GM12878 (cell line): ENCODE measurements at regions not wholly inside any gene's neighbourhood (a gene's known extent, or its start where the extent isn't known, plus 50 kb on each side); places are given as distances from the start of the nearest gene placed in this dataset.

ENCODE experiments used
- ATAC-seq: fragments of 200-7000 bp; cut with Tn5 transposase; 3 replicates; pipeline ENCODE4 v1.9.1; 2020; ENCODE audit warnings: mild to moderate bottlenecking, moderate library complexity
- BruUV-seq: library from RNA; stranded (reverse); fragments of 400-500 nt; replicated peaks from 2 replicates; lab custom pipeline; 2021; lab: Mats Ljungman, UMichigan
- CTCF ChIA-PET: fragments of 300-600 bp; sonication (Branson Sonifier 250); formaldehyde crosslinking; extraction: SDS; loops from one replicate; lab custom pipeline; 2021; ENCODE audit warnings: inconsistent platforms; lab: Yijun Ruan, JAX
- POLR2A ChIA-PET: fragments of 350-600 bp; formaldehyde crosslinking; extraction: SDS; loops from one replicate; lab custom pipeline; 2021; ENCODE audit warnings: inconsistent platforms; lab: Charles Lee
- RAD21 ChIA-PET: fragments of 300-600 bp; sonication (Branson Sonifier 250); formaldehyde crosslinking; loops from one replicate; lab custom pipeline; 2023; ENCODE audit warnings: antibody characterized with exemption; ENCODE audit not compliant: unreplicated experiment; lab: Charles Lee
- SMC1A ChIA-PET: fragments of 300-600 bp; sonication (Branson Sonifier 250); formaldehyde crosslinking; loops from one replicate; lab custom pipeline; 2023; ENCODE audit not compliant: unreplicated experiment, uncharacterized antibody; lab: Charles Lee
- DNase-seq: peaks from one replicate; pipeline ENCODE4 v3.0.0-alpha.2; 2011; ENCODE audit warnings: low read depth, low spot score
- FAIRE-seq: peaks from 3 replicates; lab custom pipeline; 2011; peaks lifted over from hg19 to GRCh38; lab: Jason Lieb, UNC
- H2AFZ ChIP-seq: 2 replicates; pipeline ENCODE4 v1.6.0; 2011; ENCODE audit warnings: low read depth, low read length, control low read depth; ENCODE audit not compliant: control insufficient read depth
- H3K27ac ChIP-seq: 2 replicates; pipeline ENCODE4 v1.5.1; 2011; ENCODE audit warnings: control low read depth; ENCODE audit not compliant: control insufficient read depth, insufficient read depth
- H3K27me3 ChIP-seq, 2 experiments: replicated peaks in 1 of 2; 2 replicates each; pipeline versions ENCODE4 v1.6.0 to v1.6.1; 2011; ENCODE audit warnings: low read length in 1 of 2; ENCODE audit not compliant: control insufficient read depth in 2 of 2, insufficient read depth in 2 of 2
- H3K36me3 ChIP-seq, 2 experiments: 2 replicates each; pipeline ENCODE4 v1.5.1; 2011; ENCODE audit warnings: low read length in 1 of 2; ENCODE audit not compliant: control insufficient read depth in 2 of 2, insufficient read depth in 2 of 2
- H3K4me1 ChIP-seq: 2 replicates; pipeline ENCODE4 v1.6.1; 2011; ENCODE audit warnings: mild to moderate bottlenecking, low read length, moderate library complexity, mixed read lengths; ENCODE audit not compliant: control insufficient read depth, insufficient read depth
- H3K4me2 ChIP-seq: 2 replicates; pipeline ENCODE4 v1.6.0; 2011; ENCODE audit warnings: control low read depth; ENCODE audit not compliant: control insufficient read depth, insufficient read depth
- H3K4me3 ChIP-seq: fragments of 200-600 bp; sonication (generic); 2 replicates; pipeline ENCODE4 v1.5.1; 2016
- H3K79me2 ChIP-seq: 2 replicates; pipeline ENCODE4 v1.6.0; 2011; ENCODE audit warnings: low read length; ENCODE audit not compliant: control insufficient read depth, insufficient read depth
- H3K9ac ChIP-seq: 2 replicates; pipeline ENCODE4 v1.8.0; 2011; ENCODE audit warnings: low read length, control low read depth, mixed read lengths; ENCODE audit not compliant: control insufficient read depth, insufficient read depth
- H3K9me3 ChIP-seq: replicated peaks from 3 replicates; pipeline ENCODE4 v1.5.1; 2011; ENCODE audit warnings: mild to moderate bottlenecking, low read length; ENCODE audit not compliant: control insufficient read depth, insufficient read depth
- H4K20me1 ChIP-seq: 2 replicates; pipeline ENCODE4 v1.6.0; 2011; ENCODE audit not compliant: control insufficient read depth, insufficient read depth
- CBFB ChIP-seq: IDR thresholded peaks from 2 replicates; pipeline ENCODE4 v1.6.1; 2016; ENCODE audit warnings: antibody characterized with exemption, low read depth
- CEBPB ChIP-seq, 2 experiments: fragments of 150-350 bp in 1 of 2; IDR thresholded peaks; 2 replicates each; pipeline ENCODE4 v1.6.1; 2012 to 2014; ENCODE audit warnings: low read depth in 2 of 2, low read length in 2 of 2, borderline replicate concordance in 1 of 2, inconsistent platforms in 1 of 2
- CHD2 ChIP-seq: IDR thresholded peaks from 2 replicates; pipeline ENCODE4 v1.6.1; 2011; ENCODE audit warnings: low read depth, low read length, improper control_type of control experiment, borderline replicate concordance
- ESRRA ChIP-seq: IDR thresholded peaks from 2 replicates; pipeline ENCODE4 v1.6.1; 2012; ENCODE audit warnings: mild to moderate bottlenecking, low read length, improper control_type of control experiment
- IRF4 ChIP-seq: IDR thresholded peaks from 2 replicates; pipeline ENCODE4 v1.6.1; 2011; ENCODE audit warnings: low read depth, low read length
- JUNB ChIP-seq: IDR thresholded peaks from 2 replicates; pipeline ENCODE4 v1.6.1; 2016; ENCODE audit warnings: antibody characterized with exemption, mild to moderate bottlenecking
- KLF5 ChIP-seq: fragments of 450-650 bp; IDR thresholded peaks from 2 replicates; pipeline ENCODE4 v1.6.1; 2014; ENCODE audit warnings: mild to moderate bottlenecking; ENCODE audit not compliant: partially characterized antibody
- NR2C1 ChIP-seq: fragments of 450-650 bp; IDR thresholded peaks from 2 replicates; pipeline ENCODE4 v1.6.1; 2017; ENCODE audit warnings: antibody characterized with exemption, mild to moderate bottlenecking, moderate library complexity
- NR2C2 ChIP-seq: IDR thresholded peaks from 2 replicates; pipeline ENCODE4 v1.6.1; 2011; ENCODE audit warnings: borderline replicate concordance, low read depth; ENCODE audit not compliant: control insufficient read depth, insufficient read length
- SUZ12 ChIP-seq: fragments of 200-600 bp; sonication (generic); IDR thresholded peaks from one replicate; pipeline ENCODE4 v1.6.1; 2018; ENCODE audit warnings: antibody characterized with exemption, mild to moderate bottlenecking; ENCODE audit not compliant: unreplicated experiment
- ZZZ3 ChIP-seq: IDR thresholded peaks from 2 replicates; pipeline ENCODE4 v1.6.1; 2011; ENCODE audit warnings: low read depth; ENCODE audit not compliant: control insufficient read depth, insufficient read length
- WGBS: methylation state at CpG from one replicate; pipeline ENCODE4 v1.1.6; 2016; ENCODE audit warnings: low lambda C conversion rate; ENCODE audit not compliant: insufficient replicate concordance, insufficient coverage; ENCODE audit errors: missing lambda C conversion rate; 5-methylcytosine and 5-hydroxymethylcytosine counted together
- in situ Hi-C: fragments of 300-500 bp; cut with MboI; formaldehyde crosslinking; loops from 9 replicates; pipeline ENCODE4 v1.14.3; 2018; ENCODE audit warnings: mixed read lengths
- intact Hi-C: fragments of 100-400 bp; cut with micrococcal nuclease; formaldehyde crosslinking; loops from one replicate; pipeline ENCODE4 v1.14.2; 2022; ENCODE audit not compliant: unreplicated experiment
- TF ChIP-seq, protein P1 (sequence below): IDR thresholded peaks from 2 replicates; pipeline ENCODE4 v1.6.1; 2011; ENCODE audit warnings: low read depth, low read length, improper control_type of control experiment, borderline replicate concordance
- TF ChIP-seq, protein P2 (sequence below): fragments of 450-650 bp; formaldehyde crosslinking; IDR thresholded peaks from 2 replicates; pipeline ENCODE4 v1.5.0; 2022; ENCODE audit warnings: mild to moderate bottlenecking, missing genetic modification characterization
- TF ChIP-seq, protein P3 (sequence below): fragments of 450-650 bp; IDR thresholded peaks from 2 replicates; pipeline ENCODE4 v1.6.1; 2018; ENCODE audit warnings: borderline replicate concordance, mild to moderate bottlenecking; ENCODE audit not compliant: partially characterized antibody
- TF ChIP-seq, protein P4 (sequence below): fragments of 450-650 bp; formaldehyde crosslinking; IDR thresholded peaks from 2 replicates; pipeline ENCODE4 v1.4.0; 2022; ENCODE audit warnings: mild to moderate bottlenecking, moderate library complexity

DNA sequence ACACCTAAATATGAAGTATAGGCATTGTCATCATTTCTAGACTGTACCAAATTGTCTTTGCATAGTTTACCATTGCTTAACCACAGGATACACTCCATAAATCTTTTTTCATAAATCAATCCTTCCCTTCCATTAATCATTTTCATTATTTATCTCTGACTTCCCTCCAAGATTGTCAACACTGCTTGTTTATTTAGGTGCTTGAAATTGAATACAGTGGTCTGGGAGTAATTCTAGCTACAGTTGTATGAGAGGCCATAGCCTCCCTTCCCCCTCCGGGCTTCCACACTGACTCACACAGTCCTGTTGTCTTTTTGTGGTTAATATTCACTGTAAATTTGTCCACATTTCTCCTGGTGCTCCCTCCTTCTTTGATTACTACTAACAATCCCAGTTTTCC, 114.2 kb upstream of the ARID2 start:
- Histone ChIP-seq H3K4me3 (no peak overlapping the region), H3K4me1 (no peaks in the 10 kb centered on the region), H3K27ac (no peak overlapping the region), H3K4me2 (no peak overlapping the region), H3K9me3 (no peaks in the 10 kb centered on the region), H3K79me2 (no peaks in the 10 kb centered on the region), H3K9ac (no peak overlapping the region), H3K27me3 (no peaks in the 10 kb centered on the region; a peak in 2 of 4 replicates), H2AFZ (no peak overlapping the region), H4K20me1 (no peaks in the 10 kb centered on the region), H3K36me3 (no peaks in the 10 kb centered on the region)
- WGBS: 0% methylated on average over 1 of the region's 1 CpG
- FAIRE-seq (no peak), DNase-seq (no peak), ATAC-seq (no peak)
- intact Hi-C loops (no loop called here), in situ Hi-C loops (no loop called here)
- ChIA-PET SMC1A (interaction anchor here (1.6 kb wide), 1 partner anchor 71 kb away, joined by 4 read pairs; no protein-coding TSS in a partner anchor), RAD21 (interaction anchor here (1.2 kb wide), 1 partner anchor 108 kb away, joined by 3 read pairs; no protein-coding TSS in a partner anchor), CTCF (interaction anchor here (1.0 kb wide), 1 partner anchor 71 kb away, joined by 5 read pairs; no protein-coding TSS in a partner anchor), POLR2A (no interaction called here)
- BruUV-seq: no TSS peak
- TF ChIP-seq CEBPB (IDR thresholded peaks at IDR 0.05; ENCODE audit: borderline replicate concordance in 1 of 2, low read depth in 2 of 2, low read length in 2 of 2) (no peak), SUZ12 (no peak), CHD2 (no peak), ZZZ3 (no peak), IRF4 (no peak), JUNB (no peak), ESRRA (no peak), CBFB (no peak), NR2C1 (no peak), NR2C2 (no peak), KLF5 (no peak)
- TF ChIP-seq, protein P1, sequence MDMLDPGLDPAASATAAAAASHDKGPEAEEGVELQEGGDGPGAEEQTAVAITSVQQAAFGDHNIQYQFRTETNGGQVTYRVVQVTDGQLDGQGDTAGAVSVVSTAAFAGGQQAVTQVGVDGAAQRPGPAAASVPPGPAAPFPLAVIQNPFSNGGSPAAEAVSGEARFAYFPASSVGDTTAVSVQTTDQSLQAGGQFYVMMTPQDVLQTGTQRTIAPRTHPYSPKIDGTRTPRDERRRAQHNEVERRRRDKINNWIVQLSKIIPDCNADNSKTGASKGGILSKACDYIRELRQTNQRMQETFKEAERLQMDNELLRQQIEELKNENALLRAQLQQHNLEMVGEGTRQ: no peak
- TF ChIP-seq, protein P2, sequence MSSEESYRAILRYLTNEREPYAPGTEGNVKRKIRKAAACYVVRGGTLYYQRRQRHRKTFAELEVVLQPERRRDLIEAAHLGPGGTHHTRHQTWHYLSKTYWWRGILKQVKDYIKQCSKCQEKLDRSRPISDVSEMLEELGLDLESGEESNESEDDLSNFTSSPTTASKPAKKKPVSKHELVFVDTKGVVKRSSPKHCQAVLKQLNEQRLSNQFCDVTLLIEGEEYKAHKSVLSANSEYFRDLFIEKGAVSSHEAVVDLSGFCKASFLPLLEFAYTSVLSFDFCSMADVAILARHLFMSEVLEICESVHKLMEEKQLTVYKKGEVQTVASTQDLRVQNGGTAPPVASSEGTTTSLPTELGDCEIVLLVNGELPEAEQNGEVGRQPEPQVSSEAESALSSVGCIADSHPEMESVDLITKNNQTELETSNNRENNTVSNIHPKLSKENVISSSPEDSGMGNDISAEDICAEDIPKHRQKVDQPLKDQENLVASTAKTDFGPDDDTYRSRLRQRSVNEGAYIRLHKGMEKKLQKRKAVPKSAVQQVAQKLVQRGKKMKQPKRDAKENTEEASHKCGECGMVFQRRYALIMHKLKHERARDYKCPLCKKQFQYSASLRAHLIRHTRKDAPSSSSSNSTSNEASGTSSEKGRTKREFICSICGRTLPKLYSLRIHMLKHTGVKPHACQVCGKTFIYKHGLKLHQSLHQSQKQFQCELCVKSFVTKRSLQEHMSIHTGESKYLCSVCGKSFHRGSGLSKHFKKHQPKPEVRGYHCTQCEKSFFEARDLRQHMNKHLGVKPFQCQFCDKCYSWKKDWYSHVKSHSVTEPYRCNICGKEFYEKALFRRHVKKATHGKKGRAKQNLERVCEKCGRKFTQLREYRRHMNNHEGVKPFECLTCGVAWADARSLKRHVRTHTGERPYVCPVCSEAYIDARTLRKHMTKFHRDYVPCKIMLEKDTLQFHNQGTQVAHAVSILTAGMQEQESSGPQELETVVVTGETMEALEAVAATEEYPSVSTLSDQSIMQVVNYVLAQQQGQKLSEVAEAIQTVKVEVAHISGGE (CRISPR knock-in tag): no peak
- TF ChIP-seq, protein P3, sequence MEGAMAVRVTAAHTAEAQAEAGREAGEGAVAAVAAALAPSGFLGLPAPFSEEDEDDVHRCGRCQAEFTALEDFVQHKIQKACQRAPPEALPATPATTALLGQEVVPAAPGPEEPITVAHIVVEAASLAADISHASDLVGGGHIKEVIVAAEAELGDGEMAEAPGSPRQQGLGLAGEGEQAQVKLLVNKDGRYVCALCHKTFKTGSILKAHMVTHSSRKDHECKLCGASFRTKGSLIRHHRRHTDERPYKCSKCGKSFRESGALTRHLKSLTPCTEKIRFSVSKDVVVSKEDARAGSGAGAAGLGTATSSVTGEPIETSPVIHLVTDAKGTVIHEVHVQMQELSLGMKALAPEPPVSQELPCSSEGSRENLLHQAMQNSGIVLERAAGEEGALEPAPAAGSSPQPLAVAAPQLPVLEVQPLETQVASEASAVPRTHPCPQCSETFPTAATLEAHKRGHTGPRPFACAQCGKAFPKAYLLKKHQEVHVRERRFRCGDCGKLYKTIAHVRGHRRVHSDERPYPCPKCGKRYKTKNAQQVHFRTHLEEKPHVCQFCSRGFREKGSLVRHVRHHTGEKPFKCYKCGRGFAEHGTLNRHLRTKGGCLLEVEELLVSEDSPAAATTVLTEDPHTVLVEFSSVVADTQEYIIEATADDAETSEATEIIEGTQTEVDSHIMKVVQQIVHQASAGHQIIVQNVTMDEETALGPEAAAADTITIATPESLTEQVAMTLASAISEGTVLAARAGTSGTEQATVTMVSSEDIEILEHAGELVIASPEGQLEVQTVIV: no peak
- TF ChIP-seq, protein P4, sequence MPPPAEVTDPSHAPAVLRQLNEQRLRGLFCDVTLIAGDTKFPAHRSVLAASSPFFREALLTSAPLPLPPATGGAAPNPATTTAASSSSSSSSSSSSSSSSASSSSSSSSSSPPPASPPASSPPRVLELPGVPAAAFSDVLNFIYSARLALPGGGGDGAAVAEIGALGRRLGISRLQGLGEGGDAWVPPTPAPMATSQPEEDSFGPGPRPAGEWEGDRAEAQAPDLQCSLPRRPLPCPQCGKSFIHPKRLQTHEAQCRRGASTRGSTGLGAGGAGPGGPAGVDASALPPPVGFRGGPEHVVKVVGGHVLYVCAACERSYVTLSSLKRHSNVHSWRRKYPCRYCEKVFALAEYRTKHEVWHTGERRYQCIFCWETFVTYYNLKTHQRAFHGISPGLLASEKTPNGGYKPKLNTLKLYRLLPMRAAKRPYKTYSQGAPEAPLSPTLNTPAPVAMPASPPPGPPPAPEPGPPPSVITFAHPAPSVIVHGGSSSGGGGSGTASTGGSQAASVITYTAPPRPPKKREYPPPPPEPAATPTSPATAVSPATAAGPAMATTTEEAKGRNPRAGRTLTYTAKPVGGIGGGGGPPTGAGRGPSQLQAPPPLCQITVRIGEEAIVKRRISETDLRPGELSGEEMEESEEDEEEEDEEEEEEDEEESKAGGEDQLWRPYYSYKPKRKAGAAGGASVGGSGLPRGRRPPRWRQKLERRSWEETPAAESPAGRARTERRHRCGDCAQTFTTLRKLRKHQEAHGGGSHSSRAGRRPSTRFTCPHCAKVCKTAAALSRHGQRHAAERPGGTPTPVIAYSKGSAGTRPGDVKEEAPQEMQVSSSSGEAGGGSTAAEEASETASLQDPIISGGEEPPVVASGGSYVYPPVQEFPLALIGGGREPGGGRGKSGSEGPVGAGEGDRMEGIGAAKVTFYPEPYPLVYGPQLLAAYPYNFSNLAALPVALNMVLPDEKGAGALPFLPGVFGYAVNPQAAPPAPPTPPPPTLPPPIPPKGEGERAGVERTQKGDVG (CRISPR knock-in tag): no peak
